ENCODE measurements at regions not wholly inside any gene's neighbourhood (a gene's known extent, or its start where the extent isn't known, plus 50 kb on each side); places are given as distances from the start of the nearest gene placed in this dataset.

DNA sequence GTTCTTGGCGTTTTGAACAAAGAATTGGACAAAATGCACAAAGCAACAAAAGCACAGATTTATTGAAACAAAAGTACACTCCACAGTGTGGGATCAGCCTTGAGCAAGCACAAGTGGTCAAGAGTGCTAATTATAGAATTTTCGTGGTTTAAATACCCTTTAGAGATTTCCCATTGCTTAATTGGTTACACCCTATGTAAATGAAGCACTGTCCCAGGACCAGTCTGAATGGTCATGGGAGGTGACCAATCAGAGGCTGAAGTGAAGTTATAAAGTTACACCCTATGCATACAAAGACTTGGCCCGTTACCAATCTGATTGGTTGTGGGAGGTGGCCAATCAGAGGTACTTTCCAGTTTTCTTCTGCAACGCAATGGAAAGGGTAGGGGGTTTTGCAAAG is 223.6 kb downstream of the CENPF start:
- no peak overlapping the region for H2BK5ac ChIP-seq (ENCODE audit: low read length)
- no peak overlapping the region for H2BK120ac ChIP-seq (ENCODE audit: low read depth, low read length)
- no peaks in the 10 kb centered on the region for H3K79me1 ChIP-seq (ENCODE audit: low read depth, low read length)
- H3K23ac ChIP-seq (ENCODE audit: low read depth, low read length, poor library complexity): no peak overlapping the region
- no peak overlapping the region for H3K4me2 ChIP-seq (ENCODE audit: insufficient read depth, low read length, poor library complexity, severe bottlenecking)
- no peak overlapping the region for H3K4ac ChIP-seq (ENCODE audit: low read length)
- DNase-seq (ENCODE audit: low spot score): no peak
- H3K36me3 ChIP-seq (replicated peaks in 1 of 2; ENCODE audit: control insufficient read depth in 2 of 2, insufficient read depth in 2 of 2, low read length in 2 of 2): no peaks in the 10 kb centered on the region
- no peak overlapping the region for H2AK5ac ChIP-seq (ENCODE audit: low read depth, low read length)
- H3K4me3 ChIP-seq (ENCODE audit: low read length in 2 of 2): no peak overlapping the region
- H2BK15ac ChIP-seq (ENCODE audit: low read length): no peak overlapping the region
- no peak overlapping the region for H2AFZ ChIP-seq (ENCODE audit: low read length)
- no CpG with 5 or more reads among the region's 4 CpGs for WGBS, 2 donors (ENCODE audit: extremely low coverage in 2 of 2, insufficient read length in 2 of 2, insufficient replicate concordance in 1 of 2)
- H2BK12ac ChIP-seq (ENCODE audit: low read length): no peak overlapping the region
- no peak overlapping the region for H4K91ac ChIP-seq (ENCODE audit: low read depth, low read length, poor library complexity)
- H3K18ac ChIP-seq (ENCODE audit: low read length): no peak overlapping the region
- H3K14ac ChIP-seq (ENCODE audit: low read length): no peak overlapping the region
- H3K4me1 ChIP-seq (ENCODE audit: control insufficient read depth in 2 of 2, insufficient read depth in 1 of 2, low read depth in 1 of 2, low read length in 2 of 2): no peaks in the 10 kb centered on the region
- no peak overlapping the region for H3K9ac ChIP-seq (ENCODE audit: low read depth, low read length, poor library complexity)
- H3K27ac ChIP-seq (replicated peaks; ENCODE audit: low read length): no peak overlapping the region
- H3K9me3 ChIP-seq (replicated peaks in 1 of 2; ENCODE audit: control insufficient read depth in 2 of 2, insufficient read depth in 1 of 2, low read depth in 1 of 2, low read length in 2 of 2): peaks cover 0 to 2% of the 10 kb centered on the region in 2 donors
- no peak overlapping the region for H4K8ac ChIP-seq (ENCODE audit: low read depth, low read length)
- H3K27me3 ChIP-seq (ENCODE audit: control insufficient read depth in 3 of 3, insufficient read depth in 3 of 3, low read depth in 1 of 3, low read length in 3 of 3): no peaks in the 10 kb centered on the region

DNA sequence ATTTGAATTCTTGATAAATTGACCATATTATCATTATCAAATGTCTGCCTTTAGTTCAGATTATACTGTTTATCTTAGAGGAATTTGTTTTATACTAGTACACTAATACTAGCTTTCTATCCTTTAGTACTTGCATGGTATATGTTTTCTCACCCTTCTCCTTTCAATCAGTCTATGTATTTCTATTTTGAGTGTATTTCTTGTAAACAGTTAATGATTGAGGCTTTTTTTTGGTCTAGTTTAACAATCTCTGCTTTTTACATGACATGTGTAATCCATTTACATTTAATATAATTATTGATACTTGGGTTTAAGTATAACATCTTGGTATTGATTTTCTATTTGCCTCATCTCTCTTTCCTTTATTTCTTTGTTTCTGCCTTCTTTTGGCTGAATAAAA is 224.9 kb downstream of the CENPF start:
- H3K14ac ChIP-seq (ENCODE audit: low read length): no peak overlapping the region
- H2BK12ac ChIP-seq (ENCODE audit: low read length): no peak overlapping the region
- no peak overlapping the region for H2AK5ac ChIP-seq (ENCODE audit: low read depth, low read length)
- no peaks in the 10 kb centered on the region for H3K4me1 ChIP-seq (ENCODE audit: control insufficient read depth in 2 of 2, insufficient read depth in 1 of 2, low read depth in 1 of 2, low read length in 2 of 2)
- no peak overlapping the region for H4K8ac ChIP-seq (ENCODE audit: low read depth, low read length)
- no peak overlapping the region for H2AFZ ChIP-seq (ENCODE audit: low read length)
- H3K4me3 ChIP-seq (ENCODE audit: low read length in 2 of 2): no peak overlapping the region
- H3K4me2 ChIP-seq (ENCODE audit: insufficient read depth, low read length, poor library complexity, severe bottlenecking): no peak overlapping the region
- peaks cover 0 to 2% of the 10 kb centered on the region in 2 donors for H3K9me3 ChIP-seq (replicated peaks in 1 of 2; ENCODE audit: control insufficient read depth in 2 of 2, insufficient read depth in 1 of 2, low read depth in 1 of 2, low read length in 2 of 2)
- H3K27me3 ChIP-seq (ENCODE audit: control insufficient read depth in 3 of 3, insufficient read depth in 3 of 3, low read depth in 1 of 3, low read length in 3 of 3): no peaks in the 10 kb centered on the region
- H3K36me3 ChIP-seq (replicated peaks in 1 of 2; ENCODE audit: control insufficient read depth in 2 of 2, insufficient read depth in 2 of 2, low read length in 2 of 2): no peaks in the 10 kb centered on the region
- H2BK120ac ChIP-seq (ENCODE audit: low read depth, low read length): no peak overlapping the region
- DNase-seq (ENCODE audit: low spot score): no peak
- H3K18ac ChIP-seq (ENCODE audit: low read length): no peak overlapping the region
- no peak overlapping the region for H2BK15ac ChIP-seq (ENCODE audit: low read length)
- no peak overlapping the region for H4K91ac ChIP-seq (ENCODE audit: low read depth, low read length, poor library complexity)
- no peak overlapping the region for H3K23ac ChIP-seq (ENCODE audit: low read depth, low read length, poor library complexity)
- H3K4ac ChIP-seq (ENCODE audit: low read length): no peak overlapping the region
- no peak overlapping the region for H3K27ac ChIP-seq (replicated peaks; ENCODE audit: low read length)
- no peak overlapping the region for H3K9ac ChIP-seq (ENCODE audit: low read depth, low read length, poor library complexity)
- H2BK5ac ChIP-seq (ENCODE audit: low read length): no peak overlapping the region
- H3K79me1 ChIP-seq (ENCODE audit: low read depth, low read length): no peaks in the 10 kb centered on the region

DNA sequence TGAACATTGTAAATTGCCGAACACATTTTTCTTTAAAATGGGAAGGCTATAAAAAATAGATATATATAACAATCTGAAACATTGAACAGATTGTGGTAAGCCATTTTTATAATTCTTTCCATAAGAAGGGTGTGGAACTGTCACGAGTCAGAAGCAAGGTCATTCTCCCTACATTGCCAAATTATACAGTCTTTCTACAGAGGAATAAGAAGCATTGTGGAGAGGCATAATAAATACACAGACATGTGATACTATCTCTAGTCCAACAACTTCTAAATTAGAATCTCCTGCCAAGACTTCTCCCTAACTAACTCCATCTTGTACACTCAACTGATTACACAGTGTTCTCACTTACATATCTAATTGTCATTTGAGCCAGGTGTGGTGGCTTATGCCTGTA is 227.9 kb downstream of the CENPF start:
- no peaks in the 10 kb centered on the region for H3K27me3 ChIP-seq (ENCODE audit: control insufficient read depth in 3 of 3, insufficient read depth in 3 of 3, low read depth in 1 of 3, low read length in 3 of 3)
- H3K4ac ChIP-seq (ENCODE audit: low read length): no peak overlapping the region
- DNase-seq (ENCODE audit: low spot score): no peak
- no peak overlapping the region for H3K23ac ChIP-seq (ENCODE audit: low read depth, low read length, poor library complexity)
- H3K36me3 ChIP-seq (replicated peaks in 1 of 2; ENCODE audit: control insufficient read depth in 2 of 2, insufficient read depth in 2 of 2, low read length in 2 of 2): no peaks in the 10 kb centered on the region
- H2BK120ac ChIP-seq (ENCODE audit: low read depth, low read length): no peak overlapping the region
- no peak overlapping the region for H2BK5ac ChIP-seq (ENCODE audit: low read length)
- no peaks in the 10 kb centered on the region for H3K79me1 ChIP-seq (ENCODE audit: low read depth, low read length)
- no peak overlapping the region for H2BK15ac ChIP-seq (ENCODE audit: low read length)
- no peak overlapping the region for H3K4me3 ChIP-seq (ENCODE audit: low read length in 2 of 2)
- H4K8ac ChIP-seq (ENCODE audit: low read depth, low read length): no peak overlapping the region
- no peak overlapping the region for H3K4me2 ChIP-seq (ENCODE audit: insufficient read depth, low read length, poor library complexity, severe bottlenecking)
- no peak overlapping the region for H4K91ac ChIP-seq (ENCODE audit: low read depth, low read length, poor library complexity)
- H3K14ac ChIP-seq (ENCODE audit: low read length): no peak overlapping the region
- peaks cover 0 to 2% of the 10 kb centered on the region in 2 donors for H3K9me3 ChIP-seq (replicated peaks in 1 of 2; ENCODE audit: control insufficient read depth in 2 of 2, insufficient read depth in 1 of 2, low read depth in 1 of 2, low read length in 2 of 2)
- H3K4me1 ChIP-seq (ENCODE audit: control insufficient read depth in 2 of 2, insufficient read depth in 1 of 2, low read depth in 1 of 2, low read length in 2 of 2): no peaks in the 10 kb centered on the region
- no peak overlapping the region for H2AFZ ChIP-seq (ENCODE audit: low read length)
- H2BK12ac ChIP-seq (ENCODE audit: low read length): no peak overlapping the region
- no CpG with 5 or more reads among the region's 2 CpGs for WGBS, 2 donors (ENCODE audit: extremely low coverage in 2 of 2, insufficient read length in 2 of 2, insufficient replicate concordance in 1 of 2)
- no peak overlapping the region for H2AK5ac ChIP-seq (ENCODE audit: low read depth, low read length)
- H3K18ac ChIP-seq (ENCODE audit: low read length): no peak overlapping the region
- no peak overlapping the region for H3K9ac ChIP-seq (ENCODE audit: low read depth, low read length, poor library complexity)
- H3K27ac ChIP-seq (replicated peaks; ENCODE audit: low read length): no peak overlapping the region

DNA sequence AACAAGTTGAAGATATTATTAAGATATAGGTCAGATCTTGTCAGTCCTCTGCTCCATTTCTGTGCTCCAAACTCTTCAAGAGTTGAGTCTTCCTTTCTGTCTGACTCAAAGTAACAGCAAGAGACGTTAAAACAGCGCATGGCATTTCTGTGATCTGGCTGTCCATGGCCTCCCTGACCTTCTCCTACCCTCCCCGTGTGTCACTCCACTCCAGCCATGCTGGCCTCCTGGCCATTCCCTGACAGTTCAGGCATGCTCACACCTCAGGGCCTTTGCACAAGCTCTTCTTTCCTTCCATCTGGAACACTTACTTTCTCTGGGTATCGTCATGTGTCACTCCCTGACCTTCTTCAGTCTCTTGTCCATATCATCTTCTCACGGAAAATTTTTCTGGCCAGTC is 229.0 kb downstream of the CENPF start:
- Histone ChIP-seq H3K9ac (ENCODE audit: low read depth, low read length, poor library complexity) (no peak overlapping the region), H3K18ac (ENCODE audit: low read length) (no peak overlapping the region)
- no CpG with 5 or more reads among the region's 5 CpGs for WGBS, 2 donors (ENCODE audit: extremely low coverage in 2 of 2, insufficient read length in 2 of 2, insufficient replicate concordance in 1 of 2)

More for the DNA sequence above, 229.0 kb downstream of the CENPF start:
- Histone ChIP-seq H2AK5ac (ENCODE audit: low read depth, low read length) (no peak overlapping the region), H3K4me3 (ENCODE audit: low read length in 2 of 2) (no peak overlapping the region), H3K27ac (replicated peaks; ENCODE audit: low read length) (no peak overlapping the region), H2BK15ac (ENCODE audit: low read length) (no peak overlapping the region), H3K4me2 (ENCODE audit: insufficient read depth, low read length, poor library complexity, severe bottlenecking) (no peak overlapping the region), H3K4me1 (ENCODE audit: control insufficient read depth in 2 of 2, insufficient read depth in 1 of 2, low read depth in 1 of 2, low read length in 2 of 2) (no peaks in the 10 kb centered on the region), H3K4ac (ENCODE audit: low read length) (no peak overlapping the region), H3K27me3 (ENCODE audit: control insufficient read depth in 3 of 3, insufficient read depth in 3 of 3, low read depth in 1 of 3, low read length in 3 of 3) (no peaks in the 10 kb centered on the region), H3K79me1 (ENCODE audit: low read depth, low read length) (no peaks in the 10 kb centered on the region), H2AFZ (ENCODE audit: low read length) (no peak overlapping the region), H3K36me3 (replicated peaks in 1 of 2; ENCODE audit: control insufficient read depth in 2 of 2, insufficient read depth in 2 of 2, low read length in 2 of 2) (no peaks in the 10 kb centered on the region), H3K9me3 (replicated peaks in 1 of 2; ENCODE audit: control insufficient read depth in 2 of 2, insufficient read depth in 1 of 2, low read depth in 1 of 2, low read length in 2 of 2) (peaks cover 0 to 2% of the 10 kb centered on the region in 2 donors), H4K91ac (ENCODE audit: low read depth, low read length, poor library complexity) (no peak overlapping the region), H2BK5ac (ENCODE audit: low read length) (no peak overlapping the region), H2BK120ac (ENCODE audit: low read depth, low read length) (no peak overlapping the region), H4K8ac (ENCODE audit: low read depth, low read length) (no peak overlapping the region), H2BK12ac (ENCODE audit: low read length) (no peak overlapping the region), H3K23ac (ENCODE audit: low read depth, low read length, poor library complexity) (no peak overlapping the region), H3K14ac (ENCODE audit: low read length) (no peak overlapping the region)
- DNase-seq (ENCODE audit: low spot score): no peak

All from neuronal stem cell (in vitro differentiated cells).